HG03139 (cell line): ENCODE measurements at regions not wholly inside any gene's neighbourhood (a gene's known extent, or its start where the extent isn't known, plus 50 kb on each side); places are given as distances from the start of the nearest gene placed in this dataset.

Experiments
- ATAC-seq: cut with Tn5 transposase; IDR thresholded peaks from one replicate; pipeline ENCODE4 v1.9.1; 2021; ENCODE audit not compliant: unreplicated experiment

- no peak for ATAC-seq
Measured at GRCh38 chr5:58259685-58260152, 200.2 kb downstream of the PLK2 start.

- ATAC-seq = no peak
Measured at GRCh38 chr5:58258984-58259684, 200.8 kb downstream of the PLK2 start.

- no peak for ATAC-seq
Measured at GRCh38 chr5:58255970-58256369, 203.9 kb downstream of the PLK2 start.

GRCh38 chr5:58255386-58255785, 204.5 kb downstream of the PLK2 start:
- ATAC-seq = no peak

GRCh38 chr5:58248221-58248620, 211.7 kb downstream of the PLK2 start:
- ATAC-seq = no peak

DNA sequence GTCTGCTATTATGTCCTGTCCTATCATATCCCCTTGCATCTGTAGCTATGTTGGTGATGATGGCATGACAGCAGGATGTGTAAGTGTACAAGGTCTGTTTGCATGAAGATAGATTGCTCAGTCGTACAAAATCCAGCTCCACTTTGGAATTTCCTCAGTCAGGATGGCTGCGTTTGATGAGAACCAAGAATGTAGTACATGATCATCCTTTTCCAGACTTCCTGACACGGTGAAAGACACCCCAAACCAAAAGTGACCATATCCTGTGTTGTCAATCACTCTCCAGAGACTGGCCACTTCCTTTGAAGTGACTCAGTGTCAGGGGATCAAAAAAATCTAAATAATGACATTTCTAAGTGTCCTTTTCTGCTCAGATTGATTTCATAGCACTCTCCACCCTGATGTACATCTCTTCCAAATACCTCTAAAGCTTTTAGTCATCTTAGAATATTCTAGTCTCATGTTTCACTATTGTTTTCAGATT, 213.4 kb downstream of the PLK2 start:
- no peak for ATAC-seq

DNA sequence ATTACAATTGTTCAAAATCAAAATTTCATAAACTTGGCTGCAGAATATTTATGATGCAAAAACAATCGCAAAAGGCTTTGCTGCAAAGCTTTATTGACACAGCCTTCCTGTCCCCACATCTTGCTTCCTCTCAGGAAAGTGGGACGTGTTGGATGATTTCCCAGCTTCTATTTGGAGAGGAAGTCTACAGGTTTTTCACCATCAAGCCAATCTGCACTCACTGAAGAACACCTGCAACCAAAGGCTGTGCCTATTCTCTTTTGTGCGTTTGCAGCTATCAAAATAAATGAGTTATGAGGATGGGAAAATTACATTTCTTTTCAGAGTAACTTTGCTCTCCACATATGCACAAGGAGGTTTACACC, 214.4 kb downstream of the PLK2 start:
- no peak for ATAC-seq

DNA sequence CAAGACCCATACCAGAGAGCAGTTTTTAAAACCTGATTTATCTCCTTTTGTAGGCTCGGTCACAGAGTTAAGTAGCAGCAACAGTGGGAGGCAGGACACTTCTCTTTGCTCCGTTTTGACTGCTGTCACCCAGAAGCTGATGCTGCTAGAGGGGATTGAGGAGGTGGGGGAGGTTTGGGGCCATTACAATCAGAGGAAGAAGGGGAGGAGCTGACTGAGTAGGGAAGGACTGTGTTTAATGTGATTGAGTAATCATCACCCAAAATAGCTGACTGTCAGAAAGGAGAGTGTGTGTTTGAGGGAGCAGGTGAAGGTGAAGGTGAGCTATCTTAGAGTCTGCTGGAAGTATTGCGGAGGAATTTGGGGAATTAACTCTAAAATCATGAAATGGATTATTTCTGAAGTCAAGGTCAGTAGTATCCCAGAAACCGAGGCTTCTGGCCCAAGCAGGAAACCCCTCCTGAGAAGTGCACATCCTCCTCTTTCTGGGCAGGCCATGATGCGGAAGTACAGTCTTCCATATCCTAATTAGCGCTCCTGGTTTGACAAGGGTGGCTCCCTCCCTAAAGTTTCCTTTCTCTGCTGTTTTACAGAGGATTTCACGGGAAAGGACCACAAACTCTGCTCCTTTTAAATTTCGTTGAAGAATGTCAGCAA, 214.9 kb downstream of the PLK2 start:
- ATAC-seq = no peak

GRCh38 chr5:58241389-58241788, 218.5 kb downstream of the PLK2 start:
- ATAC-seq = no peak

DNA sequence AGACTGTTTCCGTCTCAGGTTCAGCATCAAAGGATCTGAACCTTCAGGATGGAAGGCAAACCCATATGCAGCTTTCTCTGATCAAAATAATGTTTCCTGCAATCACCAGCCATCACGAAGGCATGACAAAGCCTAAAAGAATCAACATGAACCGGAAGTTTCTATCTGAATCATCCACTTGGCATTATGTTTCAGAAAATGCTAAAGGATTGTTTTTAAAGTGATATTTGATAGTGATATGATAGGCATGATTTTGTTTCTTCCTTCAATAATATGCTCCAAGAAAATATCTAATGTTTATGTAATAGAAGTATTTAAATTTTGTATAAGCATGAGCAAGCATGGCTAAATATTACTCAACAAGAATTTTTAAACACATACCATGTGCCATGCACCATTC, 219.6 kb downstream of the PLK2 start:
- no peak for ATAC-seq

- no peak for ATAC-seq
Measured at GRCh38 chr5:58239731-58240130, 220.2 kb downstream of the PLK2 start.

DNA sequence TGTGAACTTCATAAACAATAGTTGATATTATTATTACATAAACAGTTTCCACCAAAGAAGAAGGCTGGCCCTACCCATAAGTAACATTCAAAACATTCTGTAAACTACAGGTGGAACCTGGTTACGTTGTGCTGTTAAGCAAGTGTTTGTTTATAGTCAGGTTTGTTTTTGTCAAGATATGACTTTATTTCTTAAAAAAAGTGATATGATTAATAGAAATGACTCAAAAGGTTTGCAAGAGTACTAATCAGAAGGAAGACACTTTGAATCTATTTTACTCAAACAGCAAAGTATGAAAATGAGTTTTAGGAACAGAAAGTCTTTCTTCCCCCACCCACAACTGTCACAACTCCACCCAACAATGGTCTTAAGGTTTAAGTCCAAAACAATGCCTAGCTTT, 220.8 kb downstream of the PLK2 start:
- no peak for ATAC-seq

DNA sequence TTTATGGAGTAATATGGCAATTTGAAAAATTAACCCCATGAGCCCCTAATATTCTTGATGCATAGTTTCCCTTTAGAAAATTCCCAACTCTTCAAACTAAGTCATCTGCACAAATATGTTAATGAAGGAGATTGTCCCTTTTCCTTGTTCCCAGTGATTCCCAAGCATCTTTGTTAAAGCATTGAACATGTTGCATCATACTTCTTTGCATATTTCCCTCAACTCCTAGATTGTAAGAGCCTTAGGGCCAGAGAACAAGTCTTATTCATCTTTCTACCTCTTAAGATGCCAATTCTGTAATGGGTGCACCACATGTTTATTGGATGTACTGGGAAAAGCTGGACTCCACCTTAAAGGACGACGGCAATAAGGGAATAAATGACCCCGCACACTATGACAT, 223.4 kb downstream of the PLK2 start:
- no peak for ATAC-seq

GRCh38 chr5:58235299-58235698, 224.6 kb downstream of the PLK2 start:
- ATAC-seq = no peak

GRCh38 chr5:58232130-58232529, 227.8 kb downstream of the PLK2 start:
- no peak for ATAC-seq

GRCh38 chr5:58231041-58231440, 228.8 kb downstream of the PLK2 start:
- ATAC-seq = no peak

GRCh38 chr5:58228896-58229295, 231.0 kb downstream of the PLK2 start:
- no peak for ATAC-seq

- no peak for ATAC-seq
Measured at GRCh38 chr5:58227858-58228257, 232.0 kb downstream of the PLK2 start.

DNA sequence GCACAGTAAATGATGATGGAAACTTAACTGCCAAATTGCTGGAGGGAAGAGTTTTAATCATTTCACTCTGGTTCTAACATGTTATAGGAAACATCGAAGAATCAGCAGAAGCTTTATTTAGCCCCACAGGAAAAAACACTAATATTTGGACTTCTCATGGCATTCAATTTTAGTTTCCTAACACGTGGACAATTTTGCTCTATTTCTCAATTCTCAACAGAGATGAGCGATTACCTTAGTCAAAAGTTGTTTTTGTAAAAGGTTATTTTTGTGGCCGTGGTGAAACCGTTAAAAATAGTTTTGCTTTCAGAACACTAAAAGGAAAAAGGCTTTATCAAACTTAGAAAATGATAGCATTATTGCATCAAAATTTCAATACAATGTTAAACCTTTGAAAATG, 235.2 kb downstream of the PLK2 start:
- no peak for ATAC-seq

DNA sequence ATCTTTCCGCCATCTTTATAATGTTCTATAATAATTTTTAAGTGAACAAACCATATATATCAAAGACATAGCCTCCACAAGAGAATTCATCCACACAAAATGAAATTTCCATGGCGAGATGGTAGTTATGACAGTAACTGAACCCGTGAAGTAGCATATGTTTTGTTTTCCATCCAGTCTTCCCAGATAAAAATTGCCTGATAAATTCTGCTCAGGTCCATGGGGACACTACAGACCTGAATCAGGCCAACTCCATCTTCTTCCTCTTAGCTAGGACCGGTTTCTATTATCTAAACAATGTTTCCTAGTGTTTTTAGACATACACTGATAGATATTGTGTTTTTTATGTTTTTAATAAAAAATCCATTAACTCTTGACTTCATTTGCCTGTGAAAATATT, 235.7 kb downstream of the PLK2 start:
- no peak for ATAC-seq

- ATAC-seq = no peak
Measured at GRCh38 chr5:58215364-58215763, 244.5 kb downstream of the PLK2 start.

DNA sequence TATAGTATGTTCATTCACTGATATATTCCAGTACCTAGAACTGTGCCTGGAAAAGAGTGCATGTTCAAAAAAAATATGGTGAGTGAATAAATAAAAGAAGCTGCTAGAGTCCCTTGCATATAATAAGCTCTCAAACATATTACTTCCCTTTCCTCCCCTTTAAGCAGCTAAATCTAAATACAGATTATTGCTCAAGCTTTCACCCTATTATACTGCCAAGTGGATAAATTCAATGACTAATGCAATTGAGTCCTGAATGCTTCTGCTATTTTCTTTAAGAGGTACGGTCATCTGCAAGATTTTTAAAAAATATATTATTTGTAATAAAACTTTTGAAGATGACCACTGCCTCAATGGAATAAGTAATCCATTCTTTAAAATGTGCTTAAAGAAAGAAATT, 248.4 kb downstream of the PLK2 start:
- ATAC-seq = no peak

GRCh38 chr5:58208674-58209073, 251.2 kb downstream of the PLK2 start:
- no peak for ATAC-seq
